Parathyroid adenoma (tissue), 2 donors: ENCODE measurements at regions not wholly inside any gene's neighbourhood (a gene's known extent, or its start where the extent isn't known, plus 50 kb on each side); places are given as distances from the start of the nearest gene placed in this dataset.

Source experiments
- H2AFZ ChIP-seq: fragments of 300-600 bp; sonication (generic); one replicate; pipeline ENCODE4 v1.7.0; 2017; ENCODE audit warnings: antibody characterized with exemption, mild to moderate bottlenecking
- H3K27ac ChIP-seq: fragments of 300-600 bp; sonication (generic); one replicate; pipeline ENCODE4 v1.7.0; 2017
- H3K27me3 ChIP-seq: fragments of 300-600 bp; sonication (generic); one replicate; pipeline ENCODE4 v1.7.0; 2017; ENCODE audit warnings: low read length; ENCODE audit not compliant: control insufficient read depth, insufficient read depth
- H3K36me3 ChIP-seq: fragments of 300-600 bp; sonication (generic); one replicate; pipeline ENCODE4 v1.7.0; 2017; ENCODE audit warnings: low read length; ENCODE audit not compliant: control insufficient read depth, insufficient read depth
- H3K4me1 ChIP-seq: fragments of 300-600 bp; sonication (generic); one replicate; pipeline ENCODE4 v1.7.0; 2017; ENCODE audit warnings: control low read depth
- H3K4me2 ChIP-seq: fragments of 300-600 bp; sonication (generic); one replicate; pipeline ENCODE4 v1.7.0; 2017; ENCODE audit warnings: low read length
- H3K4me3 ChIP-seq: fragments of 300-600 bp; sonication (generic); one replicate; pipeline ENCODE4 v1.7.0; 2017; ENCODE audit warnings: low read depth, low read length
- H3K79me2 ChIP-seq: fragments of 300-600 bp; sonication (generic); one replicate; pipeline ENCODE4 v1.7.0; 2017; ENCODE audit warnings: control low read depth
- H3K9ac ChIP-seq: fragments of 300-600 bp; sonication (generic); one replicate; pipeline ENCODE4 v1.7.0; 2017; ENCODE audit warnings: mild to moderate bottlenecking
- H3K9me3 ChIP-seq: fragments of 300-600 bp; sonication (generic); one replicate; pipeline ENCODE4 v1.7.0; 2017; ENCODE audit warnings: low read length; ENCODE audit not compliant: control insufficient read depth
- CTCF ChIP-seq: fragments of 300-600 bp; sonication (generic); IDR thresholded peaks from one replicate; pipeline ENCODE4 v1.7.0; 2017; ENCODE audit warnings: antibody characterized with exemption, mild to moderate bottlenecking
- donor health status: primary hyperparathyroidism.

- H3K4me3 ChIP-seq: no peak overlapping the region
- H3K79me2 ChIP-seq: no peaks in the 10 kb centered on the region
- no peaks in the 10 kb centered on the region for H3K9me3 ChIP-seq
- no peaks in the 10 kb centered on the region for H3K36me3 ChIP-seq
- no peak overlapping the region for H2AFZ ChIP-seq
- H3K27me3 ChIP-seq: no peaks in the 10 kb centered on the region
- no peak overlapping the region for H3K4me2 ChIP-seq
- no peaks in the 10 kb centered on the region for H3K4me1 ChIP-seq
- H3K27ac ChIP-seq: no peak overlapping the region
- TF ChIP-seq CTCF: no peak
- no peak overlapping the region for H3K9ac ChIP-seq
Observed at GRCh38 chr6:91606148-91606901, 1019.5 kb upstream of the MAP3K7 start.

- Histone ChIP-seq H3K4me2 (no peak overlapping the region), H3K9me3 (no peaks in the 10 kb centered on the region), H3K36me3 (no peaks in the 10 kb centered on the region), H3K27me3 (no peaks in the 10 kb centered on the region), H3K4me1 (no peaks in the 10 kb centered on the region), H3K9ac (no peak overlapping the region), H3K4me3 (no peak overlapping the region), H2AFZ (peak overlapping the region; percentile 23), H3K79me2 (no peaks in the 10 kb centered on the region), H3K27ac (no peak overlapping the region)
- TF ChIP-seq CTCF: no peak
Observed at GRCh38 chr6:91600561-91600960, 1013.7 kb upstream of the MAP3K7 start.

GRCh38 chr6:91590191-91590590 is 1003.3 kb upstream of the MAP3K7 start:
- Histone ChIP-seq H3K4me1 (no peaks in the 10 kb centered on the region), H3K9me3 (no peaks in the 10 kb centered on the region), H3K4me2 (no peak overlapping the region), H3K4me3 (no peak overlapping the region), H3K27me3 (no peaks in the 10 kb centered on the region), H2AFZ (no peak overlapping the region), H3K79me2 (no peaks in the 10 kb centered on the region), H3K27ac (no peak overlapping the region), H3K9ac (no peak overlapping the region), H3K36me3 (no peaks in the 10 kb centered on the region)
- TF ChIP-seq CTCF: no peak

- TF ChIP-seq CTCF: no peak
- no peak overlapping the region for H3K4me2 ChIP-seq
- no peaks in the 10 kb centered on the region for H3K79me2 ChIP-seq
- H3K9me3 ChIP-seq: no peaks in the 10 kb centered on the region
- no peak overlapping the region for H3K9ac ChIP-seq
- no peaks in the 10 kb centered on the region for H3K36me3 ChIP-seq
- H2AFZ ChIP-seq: no peak overlapping the region
- H3K27me3 ChIP-seq: no peaks in the 10 kb centered on the region
- H3K27ac ChIP-seq: no peak overlapping the region
- no peaks in the 10 kb centered on the region for H3K4me1 ChIP-seq
- no peak overlapping the region for H3K4me3 ChIP-seq
Observed at GRCh38 chr6:91580635-91581034, 993.8 kb upstream of the MAP3K7 start.

GRCh38 chr6:91575032-91575431 is 988.2 kb upstream of the MAP3K7 start:
- no peaks in the 10 kb centered on the region for H3K79me2 ChIP-seq
- no peak for TF ChIP-seq CTCF
- H3K9ac ChIP-seq: no peak overlapping the region
- no peak overlapping the region for H3K4me2 ChIP-seq
- H3K4me1 ChIP-seq: no peaks in the 10 kb centered on the region
- H3K4me3 ChIP-seq: no peak overlapping the region
- H3K27me3 ChIP-seq: no peaks in the 10 kb centered on the region
- H2AFZ ChIP-seq: no peak overlapping the region
- no peak overlapping the region for H3K27ac ChIP-seq
- no peaks in the 10 kb centered on the region for H3K36me3 ChIP-seq
- H3K9me3 ChIP-seq: no peaks in the 10 kb centered on the region
